WTC11 (cell line): ENCODE measurements at regions not wholly inside any gene's neighbourhood (a gene's known extent, or its start where the extent isn't known, plus 50 kb on each side); places are given as distances from the start of the nearest gene placed in this dataset.

Source experiments
- ATAC-seq: fragments of 200-7000 bp; cut with Tn5 transposase; 2 replicates; pipeline ENCODE4 v1.10.0; 2021; ENCODE audit warnings: mild to moderate bottlenecking, moderate library complexity
- CTCF ChIA-PET: fragments of 300-600 bp; sonication (Branson Sonifier 250); formaldehyde crosslinking; loops from one replicate; lab custom pipeline; 2021; ENCODE audit warnings: antibody characterized with exemption; lab: Charles Lee
- POLR2A ChIA-PET: fragments of 350-600 bp; sonication (Branson Sonifier 250); formaldehyde crosslinking; loops from one replicate; lab custom pipeline; 2021; ENCODE audit warnings: antibody characterized with exemption; lab: Charles Lee
- DNase-seq: peaks from one replicate; pipeline ENCODE4 v3.0.0; 2021; ENCODE audit warnings: low spot score
- H3K27ac Mint-ChIP-seq: 2 replicates; pipeline ENCODE4 v1.8.0; 2021; ENCODE audit warnings: mixed read lengths
- H3K27me3 Mint-ChIP-seq: 2 replicates; pipeline ENCODE4 v1.8.0; 2021; ENCODE audit warnings: low read depth, mild to moderate bottlenecking, moderate library complexity, mixed read lengths
- H3K36me3 Mint-ChIP-seq: 2 replicates; pipeline ENCODE4 v1.8.0; 2021; ENCODE audit warnings: mixed read lengths
- H3K4me1 Mint-ChIP-seq: 2 replicates; pipeline ENCODE4 v1.8.0; 2022; ENCODE audit warnings: mixed read lengths
- H3K4me3 Mint-ChIP-seq: 2 replicates; pipeline ENCODE4 v1.8.0; 2021; ENCODE audit warnings: mild to moderate bottlenecking, moderate library complexity, mixed read lengths
- H3K9me3 Mint-ChIP-seq: 2 replicates; pipeline ENCODE4 v1.8.0; 2021; ENCODE audit warnings: mixed read lengths
- ARID4B ChIP-seq: sonication (generic); formaldehyde crosslinking; IDR thresholded peaks from 2 replicates; pipeline ENCODE4 v1.8.0; 2023; ENCODE audit warnings: missing genetic modification reagents, mild to moderate bottlenecking, borderline replicate concordance
- CDX4 ChIP-seq: fragments of 250-450 bp; sonication (Bioruptor Pico); IDR thresholded peaks from 2 replicates; pipeline ENCODE4 v1.9.0; 2021; ENCODE audit warnings: moderate library complexity, mild to moderate bottlenecking, inconsistent platforms, borderline replicate concordance
- CREM ChIP-seq: sonication (generic); formaldehyde crosslinking; IDR thresholded peaks from 2 replicates; pipeline ENCODE4 v1.8.1; 2022; ENCODE audit warnings: mild to moderate bottlenecking, missing genetic modification reagents, moderate library complexity
- E2F5 ChIP-seq: sonication (generic); formaldehyde crosslinking; IDR thresholded peaks from 2 replicates; pipeline ENCODE4 v1.8.1; 2022; ENCODE audit warnings: mild to moderate bottlenecking, moderate library complexity, missing genetic modification reagents
- FOXK1 ChIP-seq: sonication (generic); formaldehyde crosslinking; IDR thresholded peaks from 2 replicates; pipeline ENCODE4 v1.8.0; 2022; ENCODE audit warnings: mild to moderate bottlenecking, moderate library complexity, missing genetic modification reagents
- HMGXB4 ChIP-seq: sonication (generic); formaldehyde crosslinking; IDR thresholded peaks from 2 replicates; pipeline ENCODE4 v1.8.1; 2023; ENCODE audit warnings: mild to moderate bottlenecking, moderate library complexity, missing genetic modification reagents
- KAT7 ChIP-seq: sonication (generic); formaldehyde crosslinking; IDR thresholded peaks from 2 replicates; pipeline ENCODE4 v1.8.1; 2023; ENCODE audit warnings: missing genetic modification reagents, mild to moderate bottlenecking, borderline replicate concordance
- MAX ChIP-seq: sonication (generic); formaldehyde crosslinking; IDR thresholded peaks from 2 replicates; pipeline ENCODE4 v1.8.0; 2022; ENCODE audit warnings: mild to moderate bottlenecking, missing genetic modification reagents
- NFE2L1 ChIP-seq: sonication (generic); formaldehyde crosslinking; IDR thresholded peaks from 2 replicates; pipeline ENCODE4 v1.8.1; 2023; ENCODE audit warnings: missing genetic modification reagents
- NR1H2 ChIP-seq: sonication (generic); formaldehyde crosslinking; IDR thresholded peaks from 2 replicates; pipeline ENCODE4 v1.9.0; 2021; ENCODE audit warnings: mild to moderate bottlenecking, moderate library complexity, missing genetic modification reagents
- NR2C2 ChIP-seq: sonication (generic); formaldehyde crosslinking; IDR thresholded peaks from 2 replicates; pipeline ENCODE4 v1.8.0; 2022; ENCODE audit warnings: mild to moderate bottlenecking, missing genetic modification reagents
- PRDM15 ChIP-seq: sonication (generic); formaldehyde crosslinking; IDR thresholded peaks from 2 replicates; pipeline ENCODE4 v1.8.0; 2022; ENCODE audit warnings: missing genetic modification reagents
- PRRX2 ChIP-seq: fragments of 250-450 bp; sonication (Bioruptor Pico); IDR thresholded peaks from 2 replicates; pipeline ENCODE4 v1.8.0; 2021; ENCODE audit warnings: mild to moderate bottlenecking
- RORB ChIP-seq: fragments of 250-450 bp; sonication (Bioruptor Pico); IDR thresholded peaks from 2 replicates; pipeline ENCODE4 v1.9.0; 2021; ENCODE audit warnings: mild to moderate bottlenecking
- SMAD4 ChIP-seq: sonication (generic); formaldehyde crosslinking; IDR thresholded peaks from 2 replicates; pipeline ENCODE4 v1.8.0; 2022; ENCODE audit warnings: mild to moderate bottlenecking, missing genetic modification reagents
- TP53 ChIP-seq: sonication (generic); formaldehyde crosslinking; IDR thresholded peaks from 2 replicates; pipeline ENCODE4 v1.8.1; 2023; ENCODE audit warnings: mild to moderate bottlenecking, missing genetic modification reagents
- USF2 ChIP-seq: sonication (generic); formaldehyde crosslinking; IDR thresholded peaks from 2 replicates; pipeline ENCODE4 v1.8.1; 2023; ENCODE audit warnings: mild to moderate bottlenecking, missing genetic modification reagents, moderate library complexity
- ZNF396 ChIP-seq: fragments of 250-450 bp; sonication (Bioruptor Pico); IDR thresholded peaks from 2 replicates; pipeline ENCODE4 v1.8.0; 2021; ENCODE audit warnings: mild to moderate bottlenecking, moderate library complexity, borderline replicate concordance
- ZNF671 ChIP-seq: fragments of 250-450 bp; sonication (Bioruptor Pico); IDR thresholded peaks from 2 replicates; pipeline ENCODE4 v1.8.0; 2021; ENCODE audit warnings: mild to moderate bottlenecking

GRCh38 chr11:70547821-70548670 is 149.7 kb downstream of the CTTN start:
- Mint-ChIP-seq H3K4me1 (peaks cover 45% of the 10 kb centered on the region), H3K4me3 (no peak overlapping the region), H3K36me3 (no peaks in the 10 kb centered on the region), H3K27me3 (no peaks in the 10 kb centered on the region), H3K27ac (peak overlapping the region; percentile 92), H3K9me3 (no peaks in the 10 kb centered on the region)
- ChIA-PET POLR2A (no interaction called here), CTCF (interaction anchor here (0.8 to 3.9 kb wide), 7 partner anchors 21 to 99 kb away, joined by 3 to 30 read pairs (median 4); no protein-coding TSS in a partner anchor)
- TF ChIP-seq PRDM15 (CRISPR knock-in tag) (0 out of 2 replicates have a peak, but pooled peaks have one; percentile 25), PRRX2 (CRISPR knock-in tag) (no peak)
- no peak for DNase-seq
- ATAC-seq = no peak

- TF ChIP-seq ARID4B (CRISPR knock-in tag) (no peak), CDX4 (CRISPR knock-in tag) (no peak), CREM (no peak), TP53 (CRISPR knock-in tag) (no peak), RORB (CRISPR knock-in tag) (no peak), KAT7 (CRISPR knock-in tag) (no peak), NFE2L1 (CRISPR knock-in tag) (no peak), MAX (CRISPR knock-in tag) (no peak), ZNF396 (CRISPR knock-in tag) (no peak), ZNF671 (CRISPR knock-in tag) (no peak), HMGXB4 (no peak), USF2 (no peak), NR2C2 (no peak), NR1H2 (CRISPR knock-in tag) (no peak), E2F5 (CRISPR knock-in tag) (no peak), SMAD4 (CRISPR knock-in tag) (no peak), FOXK1 (CRISPR knock-in tag) (no peak)
- Mint-ChIP-seq H3K9me3 (no peaks in the 10 kb centered on the region), H3K36me3 (no peaks in the 10 kb centered on the region), H3K27me3 (no peaks in the 10 kb centered on the region), H3K4me3 (no peak overlapping the region), H3K4me1 (peaks cover 45% of the 10 kb centered on the region), H3K27ac (no peak overlapping the region)
- ChIA-PET POLR2A (no interaction called here), CTCF (interaction anchor here (1.2 to 2.1 kb wide), 6 partner anchors 19 to 194 kb away, joined by 3 to 10 read pairs (median 4); no protein-coding TSS in a partner anchor)
- DNase-seq (no peak), ATAC-seq (no peak)
Observed at GRCh38 chr11:70548976-70549375, 150.6 kb downstream of the CTTN start.
